ENCODE measurements at regions not wholly inside any gene's neighbourhood (a gene's known extent, or its start where the extent isn't known, plus 50 kb on each side); places are given as distances from the start of the nearest gene placed in this dataset.
"Not testable (repeated sequence)": the region's sequence is repeated elsewhere in the genome, so short reads cannot be mapped to it uniquely, and the experiment has no call there.

- no peak for DNase-seq
Measured at GRCh38 chr20:12687476-12687875, 321.3 kb upstream of the SPTLC3 start.

DNA sequence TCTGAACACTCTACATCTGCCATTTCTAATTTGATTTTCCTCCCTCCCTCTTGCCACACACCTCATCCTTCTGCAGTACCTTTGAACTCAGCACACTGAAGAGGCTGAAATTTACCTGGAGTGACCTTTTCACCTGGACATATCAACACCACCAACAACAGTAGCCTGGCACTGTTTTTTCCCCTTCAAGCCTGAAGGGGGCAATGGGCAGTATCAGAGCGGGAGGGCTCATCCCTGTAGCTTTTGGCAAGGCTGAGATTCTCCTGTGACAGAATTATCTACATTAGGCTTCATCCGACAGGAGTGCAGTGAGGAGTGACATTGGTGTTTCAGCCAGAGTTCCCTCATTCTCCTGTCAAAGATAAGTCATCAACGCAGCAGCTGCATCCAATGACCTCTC lies 312.8 kb upstream of the SPTLC3 start:
- DNase-seq: no peak

GRCh38 chr20:12698817-12699216 lies 310.0 kb upstream of the SPTLC3 start:
- DNase-seq: no peak

GRCh38 chr20:12699374-12700228 lies 309.2 kb upstream of the SPTLC3 start:
- no peak for DNase-seq

GRCh38 chr20:12700701-12701100 lies 308.1 kb upstream of the SPTLC3 start:
- no peak for DNase-seq

DNA sequence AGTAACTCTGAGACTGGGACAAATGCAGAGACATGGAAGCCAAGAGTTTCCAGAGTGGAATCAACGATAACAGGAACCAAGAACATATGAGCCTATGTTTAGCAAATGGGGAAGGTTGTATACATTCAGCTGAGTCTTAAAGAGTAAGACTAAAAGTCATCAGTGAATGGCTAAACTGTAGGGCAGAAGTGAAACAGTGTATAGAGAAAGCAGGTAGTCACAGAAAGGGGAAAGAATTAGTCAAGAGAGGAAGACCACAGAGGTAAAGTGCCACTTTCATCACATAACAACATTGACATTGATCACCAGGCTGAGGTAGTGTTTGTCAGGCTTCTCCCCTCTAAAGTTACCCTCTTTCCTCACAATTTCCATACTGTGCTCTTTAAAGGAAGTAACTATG lies 306.5 kb upstream of the SPTLC3 start:
- DNase-seq: no peak

DNA sequence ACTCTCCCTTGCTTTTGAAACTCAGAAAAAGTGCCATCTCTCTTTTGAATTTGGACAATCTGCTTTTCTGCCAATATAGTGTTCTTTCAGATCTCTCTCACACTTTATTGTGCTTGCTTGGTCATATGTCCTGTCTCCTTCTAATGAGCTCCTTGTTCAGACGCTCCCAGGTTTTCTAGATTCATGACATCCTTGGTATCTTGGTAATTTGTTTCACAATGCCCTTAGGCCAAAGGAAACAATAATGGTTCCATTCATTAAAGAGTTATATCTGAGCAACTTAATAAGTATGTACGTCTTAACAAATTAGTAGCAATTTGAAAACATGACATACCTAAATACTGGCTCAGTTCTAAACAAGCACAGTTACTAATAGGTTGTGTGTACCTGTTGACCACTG lies 293.4 kb upstream of the SPTLC3 start:
- DNase-seq: no peak

DNA sequence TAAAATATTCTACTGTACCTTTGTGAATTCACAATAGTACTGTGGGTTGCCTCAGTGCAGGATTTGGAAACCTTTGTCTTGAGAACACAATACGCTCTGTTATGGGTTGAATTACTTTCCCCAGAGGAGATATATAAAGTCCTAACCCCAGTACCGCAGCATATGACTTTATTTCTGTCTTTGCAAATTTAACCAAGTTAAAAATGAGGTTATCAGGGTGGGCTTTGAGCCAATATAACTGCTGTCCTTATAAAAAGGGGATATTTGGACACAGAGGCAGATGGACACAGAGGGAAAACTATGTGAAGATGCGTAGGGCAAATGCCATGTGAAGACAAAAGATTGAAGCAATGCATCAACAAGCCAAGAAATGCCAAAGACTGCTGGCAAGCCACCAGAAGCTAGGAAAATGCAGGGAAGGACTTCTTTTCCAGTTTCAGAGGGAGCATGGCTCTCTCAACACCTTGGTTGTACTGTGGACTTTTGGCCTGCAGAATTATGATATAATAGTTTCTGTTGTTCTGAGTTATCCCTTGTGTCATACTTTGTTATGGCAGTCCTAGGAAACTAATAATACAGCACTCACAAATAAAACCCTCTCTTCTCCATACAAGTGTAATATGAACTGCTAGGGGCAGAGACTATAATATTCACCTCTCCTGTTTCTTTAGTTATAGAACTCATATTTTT lies 292.6 kb upstream of the SPTLC3 start:
- no peak for DNase-seq

- DNase-seq: no peak
Measured at GRCh38 chr20:12717061-12717460, 291.7 kb upstream of the SPTLC3 start.

DNA sequence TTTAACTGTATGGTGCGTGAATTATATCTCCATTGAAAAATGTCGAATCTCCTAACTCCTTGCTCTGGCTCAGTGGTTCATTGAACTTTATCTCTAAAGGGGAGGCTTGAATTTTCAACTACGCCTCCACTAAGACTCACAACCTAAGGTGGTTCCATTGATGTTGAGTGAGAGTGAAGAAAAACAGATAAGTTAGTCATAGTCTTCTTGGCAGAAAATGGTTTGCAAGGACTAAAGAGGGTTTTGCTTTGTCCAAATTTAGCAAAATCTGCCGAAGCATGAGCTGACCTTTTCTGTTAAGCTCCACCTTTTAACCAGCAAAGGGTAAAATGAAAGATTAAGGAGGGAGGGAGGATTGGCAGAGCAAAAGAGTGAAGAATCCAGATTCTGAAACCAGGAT lies 290.2 kb upstream of the SPTLC3 start:
- DNase-seq: no peak

GRCh38 chr20:12721636-12722035 lies 287.1 kb upstream of the SPTLC3 start:
- DNase-seq: no peak

- no peak for DNase-seq
Measured at GRCh38 chr20:12722091-12722490, 286.7 kb upstream of the SPTLC3 start.

- DNase-seq: no peak
Measured at GRCh38 chr20:12723811-12724210, 285.0 kb upstream of the SPTLC3 start.

GRCh38 chr20:12728782-12729181 lies 280.0 kb upstream of the SPTLC3 start:
- no peak for DNase-seq

- no peak for DNase-seq
Measured at GRCh38 chr20:12729326-12729725, 279.4 kb upstream of the SPTLC3 start.

GRCh38 chr20:12733811-12734210 lies 275.0 kb upstream of the SPTLC3 start:
- no peak for DNase-seq

- DNase-seq: no peak
Measured at GRCh38 chr20:12737497-12737896, 271.3 kb upstream of the SPTLC3 start.

- DNase-seq: no peak
Measured at GRCh38 chr20:12737900-12738299, 270.9 kb upstream of the SPTLC3 start.

DNA sequence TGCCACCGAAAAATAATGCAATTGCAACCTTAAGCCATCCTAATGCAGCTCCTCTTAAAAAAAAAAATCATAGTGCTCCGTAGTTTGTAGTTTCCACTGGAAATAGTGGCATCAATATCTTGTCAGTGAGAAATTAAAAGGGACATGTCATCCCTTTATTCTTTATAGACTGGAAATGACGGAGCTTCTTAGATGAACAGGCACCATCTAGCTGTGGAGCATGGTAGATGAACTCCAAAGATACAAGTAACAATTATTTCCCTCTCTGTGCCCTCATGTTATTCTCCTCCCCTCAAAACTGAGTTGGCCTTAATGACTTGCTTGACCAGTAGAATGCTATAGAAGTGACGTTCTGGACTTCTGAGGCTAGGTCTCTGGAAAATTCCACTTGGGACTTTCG lies 268.1 kb upstream of the SPTLC3 start:
- DNase-seq: no peak

DNA sequence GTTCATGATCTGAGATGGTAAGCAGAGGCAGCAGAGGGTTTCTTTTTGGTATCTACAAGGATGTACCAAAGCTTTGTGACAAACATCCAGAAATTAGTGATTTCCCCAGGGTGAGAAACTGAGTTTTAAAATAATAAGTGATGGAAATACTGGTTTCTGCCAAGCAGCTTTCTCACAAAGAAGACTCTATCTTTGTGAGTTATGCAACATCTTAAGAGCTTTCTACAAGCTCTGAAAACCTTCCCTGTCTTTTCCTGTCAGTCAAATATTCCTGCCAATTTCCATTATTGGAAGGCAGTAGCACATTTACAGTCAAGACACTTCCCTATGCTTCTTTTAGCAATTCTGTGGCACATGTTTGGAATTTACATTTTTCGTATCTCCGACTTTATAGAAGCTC lies 264.7 kb upstream of the SPTLC3 start:
- DNase-seq: no peak

GRCh38 chr20:12748359-12748994 lies 260.3 kb upstream of the SPTLC3 start:
- DNase-seq: no peak

- no peak for DNase-seq
Measured at GRCh38 chr20:12750221-12750620, 258.6 kb upstream of the SPTLC3 start.

DNA sequence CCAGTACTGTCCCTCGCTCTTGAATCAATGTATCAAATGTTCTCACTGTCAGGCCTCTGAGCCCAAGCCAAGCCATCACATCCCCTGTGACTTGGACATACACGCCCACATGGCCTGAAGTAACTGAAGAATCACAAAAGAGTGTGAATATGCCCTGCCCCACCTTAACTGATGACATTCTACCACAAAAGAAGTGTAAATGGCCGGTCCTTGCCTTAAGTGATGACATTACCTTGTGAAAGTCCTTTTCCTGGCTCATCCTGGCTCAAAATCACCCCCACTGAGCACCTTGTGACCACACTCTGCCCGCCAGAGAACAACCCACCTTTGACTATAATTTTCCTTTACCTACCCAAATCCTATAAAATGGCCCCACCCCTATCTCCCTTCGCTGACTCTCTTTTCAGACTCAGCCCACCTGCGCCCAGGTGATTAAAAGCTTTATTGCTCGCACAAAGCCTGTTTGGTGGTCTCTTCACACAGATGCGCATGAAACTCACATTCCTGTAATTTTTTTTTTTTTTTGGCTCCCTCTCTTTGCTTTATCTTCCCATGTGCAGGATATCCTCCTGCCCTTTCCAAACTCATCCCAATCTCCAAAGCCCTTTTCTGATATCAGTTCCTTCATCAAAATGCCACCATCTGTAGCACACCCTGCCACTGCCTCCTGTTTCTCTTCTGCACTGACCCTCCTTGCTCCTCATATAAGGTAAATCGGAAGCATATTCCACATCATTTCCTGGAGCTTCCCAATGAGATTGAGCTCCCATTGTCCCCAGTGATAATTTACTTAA lies 255.7 kb upstream of the SPTLC3 start:
- not testable (repeated sequence) for DNase-seq

All from occipital lobe (tissue), 1 donor.